Activated CD8-positive, alpha-beta memory T cell treated with anti-CD3 and anti-CD28 coated beads, Interleukin-2, amount 50 U/mL, for 4 hours (primary cell): ENCODE measurements at regions not wholly inside any gene's neighbourhood (a gene's known extent, or its start where the extent isn't known, plus 50 kb on each side); places are given as distances from the start of the nearest gene placed in this dataset.

ENCODE experiments used
- DNase-seq: peaks from one replicate; pipeline ENCODE4 v3.0.0-alpha.2; 2020

GRCh38 chr9:28868228-28868990, 1295.1 kb upstream of the C9orf72 start:
- DNase-seq, result no peak

- no peak for DNase-seq
Measured at GRCh38 chr9:28882529-28882928, 1309.2 kb upstream of the C9orf72 start.

GRCh38 chr9:28883234-28883633, 1310.0 kb upstream of the C9orf72 start:
- no peak for DNase-seq

GRCh38 chr9:28887188-28887884, 1314.1 kb upstream of the C9orf72 start:
- DNase-seq, result no peak

- no peak for DNase-seq
Measured at GRCh38 chr9:28888806-28889205, 1315.5 kb upstream of the C9orf72 start.

GRCh38 chr9:28892538-28892937, 1319.3 kb upstream of the C9orf72 start:
- DNase-seq, result no peak

GRCh38 chr9:28899267-28899666, 1326.0 kb upstream of the C9orf72 start:
- no peak for DNase-seq

GRCh38 chr9:28899926-28900325, 1326.6 kb upstream of the C9orf72 start:
- no peak for DNase-seq

- DNase-seq, result no peak
Measured at GRCh38 chr9:28900406-28900805, 1327.1 kb upstream of the C9orf72 start.

- no peak for DNase-seq
Measured at GRCh38 chr9:28909526-28909925, 1336.2 kb upstream of the C9orf72 start.

GRCh38 chr9:28912621-28913020, 1339.3 kb upstream of the C9orf72 start:
- no peak for DNase-seq

- DNase-seq, result no peak
Measured at GRCh38 chr9:28915202-28915930, 1342.1 kb upstream of the C9orf72 start.

GRCh38 chr9:28916348-28916747, 1343.1 kb upstream of the C9orf72 start:
- DNase-seq, result no peak

GRCh38 chr9:28921857-28922500, 1348.7 kb upstream of the C9orf72 start:
- DNase-seq, result no peak

- no peak for DNase-seq
Measured at GRCh38 chr9:28922891-28923290, 1349.6 kb upstream of the C9orf72 start.

- no peak for DNase-seq
Measured at GRCh38 chr9:28923351-28923750, 1350.1 kb upstream of the C9orf72 start.

GRCh38 chr9:28925157-28925556, 1351.9 kb upstream of the C9orf72 start:
- no peak for DNase-seq

- no peak for DNase-seq
Measured at GRCh38 chr9:28926306-28926705, 1353.0 kb upstream of the C9orf72 start.

- DNase-seq, result no peak
Measured at GRCh38 chr9:28927691-28928090, 1354.4 kb upstream of the C9orf72 start.

- DNase-seq, result no peak
Measured at GRCh38 chr9:28929433-28929832, 1356.2 kb upstream of the C9orf72 start.

GRCh38 chr9:28930766-28931165, 1357.5 kb upstream of the C9orf72 start:
- no peak for DNase-seq

GRCh38 chr9:28934111-28934510, 1360.8 kb upstream of the C9orf72 start:
- DNase-seq, result no peak

GRCh38 chr9:28938981-28939380, 1365.7 kb upstream of the C9orf72 start:
- DNase-seq, result no peak
